CD4-positive, alpha-beta T cell treated with Interleukin-6 at 100 ng/mL for 8 hours (primary cell): ENCODE measurements at regions not wholly inside any gene's neighbourhood (a gene's known extent, or its start where the extent isn't known, plus 50 kb on each side); places are given as distances from the start of the nearest gene placed in this dataset.
"Not testable (repeated sequence)": the region's sequence is repeated elsewhere in the genome, so short reads cannot be mapped to it uniquely, and the experiment has no call there.

Experiments used
- DNase-seq: peaks from one replicate; pipeline ENCODE4 v3.0.0-alpha.2; 2020; ENCODE audit warnings: mixed read lengths, low spot score

- not testable (repeated sequence) for DNase-seq
Measured at GRCh38 chr10:47626975-47627374, 103.5 kb upstream of the AGAP9 start.

DNA sequence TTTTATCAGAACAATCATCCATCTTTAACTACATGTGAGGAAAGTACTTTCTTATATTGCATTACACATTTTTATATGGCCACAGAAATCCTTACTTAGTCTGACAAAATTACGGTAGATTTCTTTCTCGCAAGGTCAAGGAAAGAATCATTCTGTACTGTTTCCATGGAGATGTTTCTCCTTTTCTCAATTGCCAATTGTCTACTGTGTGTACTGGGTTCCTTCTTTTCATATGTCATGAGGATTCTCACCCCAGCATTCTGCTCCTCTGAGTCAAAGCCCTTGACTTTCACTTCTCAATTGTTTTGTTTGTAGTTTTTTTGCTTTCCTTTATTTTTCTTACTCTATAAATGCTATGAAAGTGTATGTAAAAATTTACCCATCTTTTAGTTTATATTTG lies 99.3 kb upstream of the AGAP9 start:
- DNase-seq: not testable (repeated sequence)

GRCh38 chr10:47619300-47620012 lies 96.0 kb upstream of the AGAP9 start:
- not testable (repeated sequence) for DNase-seq

DNA sequence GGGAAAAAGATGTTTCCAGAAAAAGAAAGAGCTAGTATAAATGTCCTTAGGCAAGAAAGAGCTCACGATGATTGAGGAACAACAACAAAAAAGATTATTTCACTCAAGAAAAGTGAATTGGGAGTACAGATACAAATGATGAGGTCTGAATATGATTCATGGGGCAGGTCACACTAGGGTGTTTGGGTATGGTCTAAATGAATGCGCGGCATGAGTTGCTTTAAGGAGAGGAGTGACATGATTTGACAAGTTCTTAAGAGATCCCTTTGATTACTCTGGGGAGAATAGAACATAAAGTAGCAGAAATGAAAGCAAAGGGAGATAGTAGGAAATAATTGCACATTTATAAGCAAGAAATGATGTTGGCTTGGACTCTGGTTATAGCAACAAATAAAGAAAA lies 85.9 kb upstream of the AGAP9 start:
- not testable (repeated sequence) for DNase-seq

DNA sequence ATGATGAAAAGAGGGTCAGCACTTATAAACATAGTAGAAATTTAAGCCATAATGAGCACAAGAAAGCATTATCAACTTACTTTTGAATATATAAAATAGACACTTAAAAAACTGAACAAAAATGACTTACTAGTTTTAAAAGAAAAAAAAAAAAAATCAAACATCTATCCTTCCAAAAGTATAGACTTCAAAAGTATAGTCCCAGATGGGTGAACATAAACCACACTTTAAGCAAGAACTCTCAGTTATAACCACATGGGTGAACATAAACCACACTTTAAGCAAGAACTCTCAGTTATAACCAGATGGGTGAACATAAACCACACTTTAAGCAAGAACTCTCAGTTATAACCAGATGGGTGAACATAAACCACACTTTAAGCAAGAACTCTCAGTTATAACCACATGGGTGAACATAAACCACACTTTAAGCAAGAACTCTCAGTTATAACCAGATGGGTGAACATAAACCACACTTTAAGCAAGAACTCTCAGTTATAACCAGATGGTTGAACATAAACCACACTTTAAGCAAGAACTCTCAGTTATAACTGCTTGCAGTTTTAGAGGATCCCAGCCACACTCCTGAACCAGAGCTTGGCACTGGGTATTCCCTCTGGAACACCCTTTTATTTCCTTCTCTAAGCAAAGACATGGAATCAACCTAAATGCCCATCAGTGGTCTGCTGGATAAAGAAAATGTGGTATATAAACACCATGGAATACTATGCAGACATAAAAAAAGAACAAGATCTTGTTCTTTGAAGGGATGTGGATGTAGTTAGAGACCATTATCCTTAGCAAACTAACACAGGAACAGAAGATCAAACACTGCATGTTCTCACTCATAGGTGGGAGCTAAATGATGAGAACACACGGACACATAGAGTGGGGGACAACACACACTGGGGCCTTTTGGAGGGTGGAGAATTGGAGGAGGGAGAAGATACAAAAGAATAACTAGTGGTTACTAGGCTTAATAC lies 82.6 kb upstream of the AGAP9 start:
- not testable (repeated sequence) for DNase-seq

GRCh38 chr10:47600604-47601003 lies 77.2 kb upstream of the AGAP9 start:
- DNase-seq: not testable (repeated sequence)

DNA sequence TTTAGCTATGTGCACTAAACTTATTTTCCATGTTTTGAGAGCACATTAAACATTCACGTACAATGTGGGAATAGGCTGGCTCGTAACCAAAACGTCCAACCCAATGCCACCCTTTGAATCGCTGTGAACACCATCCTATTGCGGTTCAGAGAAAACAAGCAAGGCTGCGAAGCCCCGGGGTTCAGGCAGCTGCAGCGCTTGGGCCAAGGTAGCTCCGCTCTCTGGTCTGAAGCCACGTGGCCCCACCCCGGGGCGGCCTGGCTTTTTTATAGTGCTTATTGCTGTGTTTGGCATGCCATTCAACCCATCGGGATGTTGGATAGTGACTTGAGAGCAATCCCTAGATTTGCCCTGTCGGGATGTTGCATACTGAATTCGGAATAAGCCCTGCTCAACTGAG lies 76.7 kb upstream of the AGAP9 start:
- DNase-seq: not testable (repeated sequence)

DNA sequence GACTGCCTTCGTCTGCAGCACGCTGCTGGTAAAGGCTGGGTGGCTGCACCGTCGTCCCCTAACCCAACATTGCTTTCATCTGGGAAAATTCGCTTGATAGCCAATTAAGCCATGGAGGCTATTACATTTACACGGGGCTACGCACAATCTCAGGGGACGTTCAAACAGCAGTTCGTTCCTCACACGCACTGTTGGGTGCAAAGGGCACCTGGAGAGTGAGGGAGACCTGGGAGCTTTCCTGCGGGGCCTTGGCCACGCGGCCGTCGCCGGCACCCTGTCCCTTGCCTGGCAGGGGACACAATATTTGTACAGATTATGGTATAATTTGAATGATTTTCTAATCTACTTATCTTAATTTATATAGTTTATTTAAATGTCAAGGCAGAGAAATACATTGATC lies 76.2 kb upstream of the AGAP9 start:
- not testable (repeated sequence) for DNase-seq

DNA sequence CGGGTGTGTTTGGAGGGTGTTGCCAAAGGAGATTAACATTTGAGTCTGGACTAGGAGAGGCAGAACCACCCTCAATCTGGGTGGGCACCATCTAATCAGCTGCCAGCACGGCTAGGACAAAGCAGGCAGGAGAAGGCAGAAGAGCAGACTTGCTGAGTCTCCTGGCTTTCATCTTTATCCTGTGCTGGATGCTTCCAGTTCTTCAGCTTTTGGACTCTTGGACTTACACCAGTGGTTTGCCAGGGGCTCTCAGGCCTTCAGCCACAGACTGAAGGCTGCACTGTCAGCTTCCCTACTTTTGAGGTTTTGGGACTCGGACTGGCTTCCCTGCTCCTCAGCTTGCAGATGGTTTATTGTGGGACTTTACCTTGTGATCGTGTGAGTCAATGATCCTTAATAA lies 70.4 kb upstream of the AGAP9 start:
- not testable (repeated sequence) for DNase-seq

DNA sequence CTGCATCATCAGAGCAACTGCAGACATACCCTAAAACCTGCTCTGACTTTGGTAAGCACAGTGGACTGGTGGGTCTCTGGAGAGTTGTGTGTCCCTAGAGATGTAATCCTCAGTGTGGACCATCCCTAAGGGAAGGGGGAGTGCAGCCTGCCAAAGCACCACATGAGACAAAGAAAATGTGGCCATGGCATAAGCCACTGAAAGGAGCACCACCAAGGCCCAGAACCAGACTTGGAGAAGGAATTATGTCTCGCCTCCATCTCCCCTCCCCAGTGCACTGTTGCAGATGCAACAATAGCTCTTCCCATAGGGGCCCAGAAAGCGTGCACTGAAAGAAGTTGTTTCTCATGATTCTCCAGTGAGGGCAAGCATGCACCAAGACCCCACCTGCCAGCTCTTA lies 69.7 kb upstream of the AGAP9 start:
- not testable (repeated sequence) for DNase-seq

- DNase-seq: not testable (repeated sequence)
Measured at GRCh38 chr10:47590956-47591355, 67.5 kb upstream of the AGAP9 start.

GRCh38 chr10:47590534-47590933 lies 67.1 kb upstream of the AGAP9 start:
- not testable (repeated sequence) for DNase-seq

GRCh38 chr10:47582051-47582450 lies 58.6 kb upstream of the AGAP9 start:
- not testable (repeated sequence) for DNase-seq

DNA sequence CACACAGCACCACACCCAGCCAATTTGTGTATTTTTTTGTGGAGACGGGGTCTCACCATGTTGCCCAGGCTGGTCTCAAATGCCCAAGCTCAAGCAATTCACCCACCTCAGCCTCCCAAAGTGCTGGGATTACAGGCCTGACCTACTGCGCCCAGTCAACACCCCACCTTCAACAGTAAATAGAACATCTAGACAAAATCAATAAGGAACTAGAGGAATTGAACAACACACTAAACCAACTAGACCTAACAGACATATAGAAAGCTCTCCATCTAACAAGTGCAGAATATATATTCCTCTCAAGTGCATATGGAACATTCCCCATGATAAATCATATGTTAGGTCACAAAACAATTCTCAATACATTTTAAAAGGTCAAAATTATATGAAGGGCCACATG lies 56.6 kb upstream of the AGAP9 start:
- not testable (repeated sequence) for DNase-seq

- DNase-seq: not testable (repeated sequence)
Measured at GRCh38 chr10:47578547-47578946, 55.1 kb upstream of the AGAP9 start.
